Neural progenitor cell (in vitro differentiated cells): ENCODE measurements at regions not wholly inside any gene's neighbourhood (a gene's known extent, or its start where the extent isn't known, plus 50 kb on each side); places are given as distances from the start of the nearest gene placed in this dataset.

Experiments
- DNase-seq: peaks from one replicate; pipeline ENCODE4 v3.0.0-alpha.2; 2016; ENCODE audit warnings: low spot score
- H2AFZ ChIP-seq: fragments of 200-600 bp; sonication (generic); replicated peaks from 2 replicates; pipeline ENCODE4 v1.6.1; 2016; ENCODE audit warnings: antibody characterized with exemption
- H3F3A ChIP-seq: fragments of 200-600 bp; sonication (generic); 2 replicates; pipeline ENCODE4 v1.6.1; 2016; ENCODE audit warnings: antibody characterized with exemption, low read depth
- H3K27ac ChIP-seq: fragments of 200-600 bp; sonication (generic); 2 replicates; pipeline ENCODE4 v1.5.1; 2016; ENCODE audit warnings: mild to moderate bottlenecking
- H3K27me3 ChIP-seq: fragments of 200-600 bp; sonication (generic); 2 replicates; pipeline ENCODE4 v1.6.1; 2016; ENCODE audit warnings: mild to moderate bottlenecking, moderate library complexity
- H3K36me3 ChIP-seq: fragments of 200-600 bp; sonication (generic); 2 replicates; pipeline ENCODE4 v1.5.1; 2016
- H3K4me1 ChIP-seq: fragments of 200-600 bp; sonication (generic); 2 replicates; pipeline ENCODE4 v1.6.1; 2016; ENCODE audit warnings: mixed run types
- H3K4me2 ChIP-seq: fragments of 200-600 bp; sonication (generic); 2 replicates; pipeline ENCODE4 v1.6.1; 2016
- H3K4me3 ChIP-seq: fragments of 200-600 bp; sonication (generic); 2 replicates; pipeline ENCODE4 v1.5.1; 2016
- H3K79me2 ChIP-seq: fragments of 200-600 bp; sonication (generic); 2 replicates; pipeline ENCODE4 v1.6.1; 2016; ENCODE audit warnings: low read depth
- H3K9ac ChIP-seq: fragments of 200-600 bp; sonication (generic); 2 replicates; pipeline ENCODE4 v1.6.1; 2016
- H3K9me3 ChIP-seq: fragments of 200-600 bp; sonication (generic); 2 replicates; pipeline ENCODE4 v1.5.1; 2016; ENCODE audit warnings: low read depth
- H4K20me1 ChIP-seq: fragments of 200-600 bp; sonication (generic); 2 replicates; pipeline ENCODE4 v1.6.1; 2016; ENCODE audit warnings: low read depth
- H3K27ac Mint-ChIP-seq: 3 replicates; pipeline ENCODE4 v1.8.0; 2021; ENCODE audit warnings: mixed read lengths
- H3K27me3 Mint-ChIP-seq: 2 replicates; pipeline ENCODE4 v1.8.0; 2022; ENCODE audit warnings: low read depth, mild to moderate bottlenecking, inconsistent platforms, moderate library complexity, mixed read lengths; ENCODE audit not compliant: insufficient read depth
- H3K36me3 Mint-ChIP-seq: 3 replicates; pipeline ENCODE4 v1.8.0; 2021; ENCODE audit warnings: mixed read lengths
- H3K4me1 Mint-ChIP-seq: 3 replicates; pipeline ENCODE4 v1.8.0; 2021; ENCODE audit warnings: mixed read lengths
- H3K4me3 Mint-ChIP-seq: 3 replicates; pipeline ENCODE4 v1.8.0; 2021; ENCODE audit warnings: mild to moderate bottlenecking, moderate library complexity, mixed read lengths
- H3K9me3 Mint-ChIP-seq: 3 replicates; pipeline ENCODE4 v1.8.0; 2020; ENCODE audit warnings: mixed read lengths
- EZH2 ChIP-seq: fragments of 200-600 bp; sonication (generic); IDR thresholded peaks from 2 replicates; pipeline ENCODE4 v1.6.1; 2017; ENCODE audit warnings: antibody characterized with exemption, mild to moderate bottlenecking, moderate library complexity
- EZH2phosphoT487 ChIP-seq: fragments of 200-600 bp; sonication (generic); IDR thresholded peaks from 2 replicates; pipeline ENCODE4 v1.6.1; 2017; ENCODE audit warnings: antibody characterized with exemption
- TF ChIP-seq, protein P1 (sequence below): fragments of 200-600 bp; sonication (generic); IDR thresholded peaks from 2 replicates; pipeline ENCODE4 v1.5.1; 2017; ENCODE audit warnings: antibody characterized with exemption, mild to moderate bottlenecking

GRCh38 chr2:78646533-78647364, 378.8 kb upstream of the REG3G start:
- Histone ChIP-seq H3K79me2 (no peaks in the 10 kb centered on the region), H2AFZ (no peak overlapping the region), H3K27ac (no peak overlapping the region), H3K4me3 (no peak overlapping the region), H3K9ac (no peak overlapping the region), H3K4me2 (no peak overlapping the region), H3K27me3 (no peaks in the 10 kb centered on the region), H4K20me1 (no peaks in the 10 kb centered on the region), H3K9me3 (no peaks in the 10 kb centered on the region), H3F3A (no peaks in the 10 kb centered on the region), H3K36me3 (no peaks in the 10 kb centered on the region), H3K4me1 (no peaks in the 10 kb centered on the region)
- Mint-ChIP-seq H3K4me1 (peaks cover 5% of the 10 kb centered on the region), H3K36me3 (no peaks in the 10 kb centered on the region), H3K27ac (no peak overlapping the region), H3K4me3 (no peak overlapping the region), H3K9me3 (no peaks in the 10 kb centered on the region), H3K27me3 (no peaks in the 10 kb centered on the region)
- DNase-seq: no peak
- TF ChIP-seq, protein P1, sequence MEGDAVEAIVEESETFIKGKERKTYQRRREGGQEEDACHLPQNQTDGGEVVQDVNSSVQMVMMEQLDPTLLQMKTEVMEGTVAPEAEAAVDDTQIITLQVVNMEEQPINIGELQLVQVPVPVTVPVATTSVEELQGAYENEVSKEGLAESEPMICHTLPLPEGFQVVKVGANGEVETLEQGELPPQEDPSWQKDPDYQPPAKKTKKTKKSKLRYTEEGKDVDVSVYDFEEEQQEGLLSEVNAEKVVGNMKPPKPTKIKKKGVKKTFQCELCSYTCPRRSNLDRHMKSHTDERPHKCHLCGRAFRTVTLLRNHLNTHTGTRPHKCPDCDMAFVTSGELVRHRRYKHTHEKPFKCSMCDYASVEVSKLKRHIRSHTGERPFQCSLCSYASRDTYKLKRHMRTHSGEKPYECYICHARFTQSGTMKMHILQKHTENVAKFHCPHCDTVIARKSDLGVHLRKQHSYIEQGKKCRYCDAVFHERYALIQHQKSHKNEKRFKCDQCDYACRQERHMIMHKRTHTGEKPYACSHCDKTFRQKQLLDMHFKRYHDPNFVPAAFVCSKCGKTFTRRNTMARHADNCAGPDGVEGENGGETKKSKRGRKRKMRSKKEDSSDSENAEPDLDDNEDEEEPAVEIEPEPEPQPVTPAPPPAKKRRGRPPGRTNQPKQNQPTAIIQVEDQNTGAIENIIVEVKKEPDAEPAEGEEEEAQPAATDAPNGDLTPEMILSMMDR: no peak
- TF ChIP-seq EZH2: no peak
- no peak for TF ChIP-seq EZH2phosphoT487

- no peaks in the 10 kb centered on the region for H3K4me1 ChIP-seq
- no peak overlapping the region for H3K9ac ChIP-seq
- TF ChIP-seq EZH2: no peak
- no peak for TF ChIP-seq EZH2phosphoT487
- TF ChIP-seq, protein P1: no peak
- H3K4me3 ChIP-seq: no peak overlapping the region
- Mint-ChIP-seq H3K4me3 (no peak overlapping the region), H3K27me3 (no peaks in the 10 kb centered on the region), H3K9me3 (no peaks in the 10 kb centered on the region), H3K36me3 (no peaks in the 10 kb centered on the region), H3K27ac (no peak overlapping the region), H3K4me1 (no peaks in the 10 kb centered on the region)
- H4K20me1 ChIP-seq: no peaks in the 10 kb centered on the region
- H2AFZ ChIP-seq: no peak overlapping the region
- H3K36me3 ChIP-seq: no peaks in the 10 kb centered on the region
- H3K9me3 ChIP-seq: no peaks in the 10 kb centered on the region
- no peaks in the 10 kb centered on the region for H3F3A ChIP-seq
- H3K27me3 ChIP-seq: no peaks in the 10 kb centered on the region
- no peak for DNase-seq
- H3K79me2 ChIP-seq: no peaks in the 10 kb centered on the region
- no peak overlapping the region for H3K4me2 ChIP-seq
- no peak overlapping the region for H3K27ac ChIP-seq
These were observed 376.9 kb upstream of the REG3G start for GRCh38 chr2:78648558-78648957.

GRCh38 chr2:78654941-78655340, 370.6 kb upstream of the REG3G start:
- no peaks in the 10 kb centered on the region for H3K36me3 ChIP-seq
- DNase-seq: no peak
- no peaks in the 10 kb centered on the region for H3K36me3 Mint-ChIP-seq
- H3K79me2 ChIP-seq: no peaks in the 10 kb centered on the region
- H3K9ac ChIP-seq: no peak overlapping the region
- no peak overlapping the region for H3K4me3 Mint-ChIP-seq
- no peak overlapping the region for H3K27ac Mint-ChIP-seq
- H3K4me1 ChIP-seq: no peaks in the 10 kb centered on the region
- H3K4me3 ChIP-seq: no peak overlapping the region
- H3K9me3 ChIP-seq: no peaks in the 10 kb centered on the region
- no peaks in the 10 kb centered on the region for H3K27me3 Mint-ChIP-seq
- no peaks in the 10 kb centered on the region for H3K4me1 Mint-ChIP-seq
- H3K27ac ChIP-seq: no peak overlapping the region
- H3K9me3 Mint-ChIP-seq: peaks cover 21% of the 10 kb centered on the region
- H2AFZ ChIP-seq: no peak overlapping the region
- no peaks in the 10 kb centered on the region for H3K27me3 ChIP-seq
- no peaks in the 10 kb centered on the region for H4K20me1 ChIP-seq
- no peaks in the 10 kb centered on the region for H3F3A ChIP-seq
- TF ChIP-seq, protein P1: no peak
- no peak for TF ChIP-seq EZH2phosphoT487
- TF ChIP-seq EZH2: no peak
- H3K4me2 ChIP-seq: no peak overlapping the region
